Fibroblast of pulmonary artery (primary cell): ENCODE measurements at regions not wholly inside any gene's neighbourhood (a gene's known extent, or its start where the extent isn't known, plus 50 kb on each side); places are given as distances from the start of the nearest gene placed in this dataset.
A peak's percentile ranks its signal among the peaks of the same experiment; 100 is the strongest.

ENCODE experiments used
- DNase-seq: peaks from one replicate; pipeline ENCODE4 v3.0.0-alpha.2; 2010; ENCODE audit warnings: low read depth
- H3K4me3 ChIP-seq: replicated peaks from 2 replicates; pipeline ENCODE4 v1.5.1; 2011; ENCODE audit warnings: low read depth, mild to moderate bottlenecking, control low read depth, low read length, moderate library complexity
- CTCF ChIP-seq: IDR thresholded peaks from 2 replicates; pipeline ENCODE4 v1.5.1; 2011; ENCODE audit warnings: mild to moderate bottlenecking, control low read depth, low read length, inconsistent platforms; ENCODE audit errors: missing control alignments

- DNase-seq: no peak
- no peak overlapping the region for H3K4me3 ChIP-seq
- no peak for TF ChIP-seq CTCF
Measured at GRCh38 chr7:113770146-113770738, 148.6 kb downstream of the PPP1R3A start.

- DNase-seq: no peak
- H3K4me3 ChIP-seq: no peak overlapping the region
- no peak for TF ChIP-seq CTCF
Measured at GRCh38 chr7:113768387-113768786, 150.4 kb downstream of the PPP1R3A start.

DNA sequence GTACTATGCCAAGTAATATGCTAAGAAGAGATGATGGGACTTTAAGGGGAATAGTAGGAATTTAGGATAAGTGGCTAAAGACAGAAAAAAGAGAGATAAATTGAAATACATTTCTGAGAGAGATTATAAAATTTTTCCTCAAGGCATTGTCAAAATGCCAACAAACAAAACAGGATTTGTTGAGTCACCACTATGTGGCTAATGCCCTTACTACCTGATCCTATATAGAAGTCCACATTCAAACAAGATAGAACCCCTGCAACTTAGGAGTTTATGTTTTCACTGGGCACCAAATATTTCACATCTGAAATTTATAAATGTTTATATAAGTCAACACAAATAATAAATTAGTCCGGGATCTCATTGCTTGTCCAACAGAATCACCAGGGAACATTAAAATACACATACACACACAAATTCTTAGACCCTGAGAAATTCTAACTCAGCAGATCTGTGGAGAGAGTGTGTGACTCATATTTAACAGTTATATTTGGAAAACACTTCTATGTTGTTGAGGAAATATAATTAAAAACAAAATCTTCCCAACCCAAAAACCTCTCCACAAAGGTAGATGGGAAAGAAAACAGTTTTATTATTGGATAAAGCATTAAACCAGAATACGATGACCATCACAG lies 154.3 kb downstream of the PPP1R3A start:
- no peak for TF ChIP-seq CTCF
- H3K4me3 ChIP-seq: no peak overlapping the region
- peak; percentile 7 for DNase-seq

- H3K4me3 ChIP-seq: no peak overlapping the region
- no peak for TF ChIP-seq CTCF
- DNase-seq: no peak
Measured at GRCh38 chr7:113763226-113763625, 155.6 kb downstream of the PPP1R3A start.

DNA sequence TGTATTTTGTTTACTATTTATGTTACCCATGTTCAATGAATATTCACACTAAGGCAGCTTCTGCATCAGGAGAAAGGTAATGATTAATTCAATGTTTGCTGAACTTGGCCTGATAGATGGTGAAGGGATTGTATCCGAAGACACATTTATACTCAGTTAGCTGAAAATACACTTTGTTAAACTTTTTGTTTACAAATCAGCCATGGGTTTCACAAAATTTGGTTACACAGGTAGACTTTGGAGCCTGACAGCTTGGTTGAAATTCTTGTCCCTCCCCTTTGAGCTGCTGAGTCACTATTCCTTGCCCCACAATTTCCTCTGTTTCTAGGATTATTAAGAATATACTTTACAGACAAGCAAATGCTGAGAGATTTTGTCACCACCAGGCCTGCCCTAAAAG lies 162.6 kb downstream of the PPP1R3A start:
- H3K4me3 ChIP-seq: no peak overlapping the region
- no peak for DNase-seq
- no peak for TF ChIP-seq CTCF

DNA sequence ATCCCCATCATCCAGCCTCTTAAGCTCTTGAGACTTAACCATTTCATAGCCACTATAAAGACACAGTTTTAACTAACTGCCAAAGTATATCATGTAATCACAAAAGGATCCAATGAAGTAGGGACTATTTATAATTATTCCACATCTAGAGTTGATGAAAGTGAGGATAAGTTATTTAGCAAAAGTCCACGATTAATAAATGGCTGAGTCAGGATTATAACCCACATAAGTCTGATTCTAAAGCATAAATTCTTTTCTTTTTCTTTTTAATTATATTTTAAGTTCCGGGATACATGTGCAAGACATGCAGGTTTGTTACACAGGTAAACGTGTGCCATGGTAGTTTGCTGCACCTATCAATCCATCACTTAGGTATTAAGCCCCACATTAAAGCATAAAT lies 166.1 kb downstream of the PPP1R3A start:
- no peak overlapping the region for H3K4me3 ChIP-seq
- no peak for DNase-seq
- no peak for TF ChIP-seq CTCF

- no peak for DNase-seq
- H3K4me3 ChIP-seq: no peak overlapping the region
- no peak for TF ChIP-seq CTCF
Measured at GRCh38 chr7:113752289-113752688, 166.5 kb downstream of the PPP1R3A start.
